ENCODE measurements at regions not wholly inside any gene's neighbourhood (a gene's known extent, or its start where the extent isn't known, plus 50 kb on each side); places are given as distances from the start of the nearest gene placed in this dataset.

DNA sequence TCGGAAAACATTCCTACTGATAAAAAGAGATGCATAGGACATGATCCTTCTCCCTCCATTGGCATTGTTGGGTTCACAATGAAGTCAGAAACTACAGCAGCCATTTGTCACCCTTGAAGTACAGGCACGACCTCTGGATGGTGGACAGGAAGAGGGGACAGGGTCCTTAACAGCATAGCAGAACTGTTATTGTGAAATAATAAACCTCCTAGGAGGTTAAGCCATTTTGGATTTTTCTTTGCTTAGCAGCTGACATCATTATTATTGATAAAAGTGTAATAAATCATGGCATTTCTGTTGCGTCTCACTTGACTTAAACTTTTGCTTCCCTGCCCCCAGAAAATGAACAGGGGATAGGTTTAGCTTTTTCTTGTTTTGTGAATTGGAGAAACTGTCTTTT lies 134.3 kb upstream of the SASH1 start:
- no peaks in the 10 kb centered on the region for H3K36me3 Mint-ChIP-seq
- no peak for DNase-seq
- Histone ChIP-seq H3K4me3 (replicated peaks in 1 of 3; ENCODE audit: low read depth in 2 of 3, low read length in 3 of 3) (no peak overlapping the region), H4K20me1 (ENCODE audit: insufficient read depth, low read length) (no peaks in the 10 kb centered on the region), H3K27me3 (ENCODE audit: control insufficient read depth in 2 of 2, insufficient read depth in 2 of 2, low read length in 2 of 2) (peaks cover 37 to 60% of the 10 kb centered on the region in 2 donors), H3K27ac (ENCODE audit: low read depth in 1 of 2, low read length in 2 of 2) (no peak overlapping the region), H3K79me2 (ENCODE audit: insufficient read depth, low read length) (no peaks in the 10 kb centered on the region), H2AFZ (ENCODE audit: insufficient read depth, low read depth, low read length, poor library complexity, severe bottlenecking) (no peak overlapping the region), H3K9me3 (replicated peaks in 1 of 2; ENCODE audit: control insufficient read depth in 1 of 2, insufficient read depth in 1 of 2, low read length in 2 of 2) (no peaks in the 10 kb centered on the region), H3K36me3 (replicated peaks in 1 of 2; ENCODE audit: control insufficient read depth in 1 of 2, insufficient read depth in 2 of 2, low read length in 2 of 2) (no peaks in the 10 kb centered on the region), H3K4me1 (ENCODE audit: control insufficient read depth in 1 of 2, insufficient read depth in 2 of 2, low read length in 2 of 2) (peaks cover 0 to 2% of the 10 kb centered on the region in 2 donors), H3K9ac (ENCODE audit: insufficient read depth, low read length, poor library complexity, severe bottlenecking) (no peak overlapping the region), H3K4me2 (replicated peaks; ENCODE audit: extremely low read depth, low read length, poor library complexity, severe bottlenecking) (no peak overlapping the region)
- WGBS (ENCODE audit: insufficient coverage) = no CpG with 5 or more reads among the region's 3 CpGs
- no peak overlapping the region for H3K4me3 Mint-ChIP-seq
- peaks cover 36 to 72% (median 49%) of the 10 kb centered on the region in 3 donors for H3K27me3 Mint-ChIP-seq (ENCODE audit: low read depth in 3 of 3)
- TF ChIP-seq CTCF (IDR thresholded peaks at IDR 0.05) = no peak
- intact Hi-C loops (cut with micrococcal nuclease) = no loop called here
- H3K9me3 Mint-ChIP-seq = no peaks in the 10 kb centered on the region
- H3K27ac Mint-ChIP-seq = no peak overlapping the region
- H3K4me1 Mint-ChIP-seq = peaks cover 6% of the 10 kb centered on the region

- Mint-ChIP-seq H3K4me3 (no peak overlapping the region), H3K9me3 (no peaks in the 10 kb centered on the region), H3K4me1 (no peaks in the 10 kb centered on the region), H3K36me3 (no peaks in the 10 kb centered on the region), H3K27me3 (ENCODE audit: low read depth in 3 of 3) (peaks cover 12 to 53% (median 28%) of the 10 kb centered on the region in 3 donors), H3K27ac (no peak overlapping the region)
- Histone ChIP-seq H2AFZ (ENCODE audit: insufficient read depth, low read depth, low read length, poor library complexity, severe bottlenecking) (no peak overlapping the region), H3K4me2 (replicated peaks; ENCODE audit: extremely low read depth, low read length, poor library complexity, severe bottlenecking) (no peak overlapping the region), H3K27me3 (ENCODE audit: control insufficient read depth in 2 of 2, insufficient read depth in 2 of 2, low read length in 2 of 2) (peaks cover 10 to 37% of the 10 kb centered on the region in 2 donors), H3K79me2 (ENCODE audit: insufficient read depth, low read length) (no peaks in the 10 kb centered on the region), H3K9ac (ENCODE audit: insufficient read depth, low read length, poor library complexity, severe bottlenecking) (no peak overlapping the region), H3K4me1 (ENCODE audit: control insufficient read depth in 1 of 2, insufficient read depth in 2 of 2, low read length in 2 of 2) (no peaks in the 10 kb centered on the region), H4K20me1 (ENCODE audit: insufficient read depth, low read length) (no peaks in the 10 kb centered on the region), H3K9me3 (replicated peaks in 1 of 2; ENCODE audit: control insufficient read depth in 1 of 2, insufficient read depth in 1 of 2, low read length in 2 of 2) (no peaks in the 10 kb centered on the region), H3K36me3 (replicated peaks in 1 of 2; ENCODE audit: control insufficient read depth in 1 of 2, insufficient read depth in 2 of 2, low read length in 2 of 2) (no peaks in the 10 kb centered on the region), H3K27ac (ENCODE audit: low read depth in 1 of 2, low read length in 2 of 2) (no peak overlapping the region), H3K4me3 (replicated peaks in 1 of 3; ENCODE audit: low read depth in 2 of 3, low read length in 3 of 3) (no peak overlapping the region)
- intact Hi-C loops (cut with micrococcal nuclease) = no loop called here
- TF ChIP-seq CTCF (IDR thresholded peaks at IDR 0.05) = no peak
- DNase-seq = no peak
- 93% methylated on average over 9 of the region's 11 CpGs for WGBS (ENCODE audit: insufficient coverage)
These were observed 130.8 kb upstream of the SASH1 start for GRCh38 chr6:148211777-148212324.
